ENCODE measurements at regions not wholly inside any gene's neighbourhood (a gene's known extent, or its start where the extent isn't known, plus 50 kb on each side); places are given as distances from the start of the nearest gene placed in this dataset.

GRCh38 chr10:30134171-30134945, 75.0 kb upstream of the JCAD start:
- DNase-seq (ENCODE audit: low spot score) (no peak), ATAC-seq (no peak)
- TF ChIP-seq ZNF462 (CRISPR knock-in tag; IDR thresholded peaks at IDR 0.05): no peak
- H3K9me2 ChIP-seq (ENCODE audit: insufficient read depth): no peaks in the 10 kb centered on the region
- H3F3A ChIP-seq (replicated peaks; ENCODE audit: low read depth): no peaks in the 10 kb centered on the region
- H3K4me1 ChIP-seq (ENCODE audit: insufficient read depth): no peaks in the 10 kb centered on the region
- Mint-ChIP-seq H3K27me3 (ENCODE audit: insufficient read depth, low read depth, poor library complexity) (peaks cover 5% of the 10 kb centered on the region), H3K4me3 (no peak overlapping the region), H3K4me1 (no peaks in the 10 kb centered on the region), H3K27ac (no peak overlapping the region), H3K36me3 (ENCODE audit: low read depth) (no peaks in the 10 kb centered on the region), H3K9me3 (no peaks in the 10 kb centered on the region)
- H4K20me1 ChIP-seq (replicated peaks; ENCODE audit: insufficient read depth): no peaks in the 10 kb centered on the region
- H3K4me3 ChIP-seq: no peak overlapping the region
- H3K4me2 ChIP-seq: no peak overlapping the region
- H3K27ac ChIP-seq (ENCODE audit: low read depth): no peak overlapping the region
- H3K36me3 ChIP-seq (ENCODE audit: insufficient read depth): no peaks in the 10 kb centered on the region
- no peaks in the 10 kb centered on the region for H3K79me2 ChIP-seq (replicated peaks; ENCODE audit: insufficient read depth)
- no peak overlapping the region for H2AFZ ChIP-seq
- H3K27me3 ChIP-seq (ENCODE audit: insufficient read depth): no peaks in the 10 kb centered on the region

- Histone ChIP-seq H3K27me3 (ENCODE audit: insufficient read depth) (no peaks in the 10 kb centered on the region), H3K4me3 (no peak overlapping the region), H4K20me1 (replicated peaks; ENCODE audit: insufficient read depth) (no peaks in the 10 kb centered on the region), H3F3A (replicated peaks; ENCODE audit: low read depth) (no peaks in the 10 kb centered on the region), H2AFZ (no peak overlapping the region), H3K27ac (ENCODE audit: low read depth) (no peak overlapping the region), H3K4me2 (no peak overlapping the region), H3K36me3 (ENCODE audit: insufficient read depth) (no peaks in the 10 kb centered on the region), H3K79me2 (replicated peaks; ENCODE audit: insufficient read depth) (no peaks in the 10 kb centered on the region), H3K4me1 (ENCODE audit: insufficient read depth) (no peaks in the 10 kb centered on the region), H3K9me2 (ENCODE audit: insufficient read depth) (no peaks in the 10 kb centered on the region)
- Mint-ChIP-seq H3K4me3 (no peak overlapping the region), H3K4me1 (no peaks in the 10 kb centered on the region), H3K27ac (no peak overlapping the region), H3K9me3 (no peaks in the 10 kb centered on the region), H3K27me3 (ENCODE audit: insufficient read depth, low read depth, poor library complexity) (peaks cover 5% of the 10 kb centered on the region), H3K36me3 (ENCODE audit: low read depth) (no peaks in the 10 kb centered on the region)
- DNase-seq (ENCODE audit: low spot score) (no peak), ATAC-seq (no peak)
- TF ChIP-seq EZH2 (IDR thresholded peaks at IDR 0.05; ENCODE audit: low read depth, unreplicated experiment) (no peak), ZNF462 (CRISPR knock-in tag; IDR thresholded peaks at IDR 0.05) (no peak), ZNF114 (CRISPR knock-in tag; IDR thresholded peaks at IDR 0.05) (no peak), CREB1 (CRISPR knock-in tag; IDR thresholded peaks at IDR 0.05; ENCODE audit: low read depth) (no peak), STAT1 (IDR thresholded peaks at IDR 0.05; ENCODE audit: unreplicated experiment) (no peak)
Measured at GRCh38 chr10:30133198-30133597, 73.8 kb upstream of the JCAD start.

Data from GM23338 (cell line).